IMR-90 (cell line): ENCODE measurements at regions not wholly inside any gene's neighbourhood (a gene's known extent, or its start where the extent isn't known, plus 50 kb on each side); places are given as distances from the start of the nearest gene placed in this dataset.

Experiments used
- ATAC-seq: fragments of 200-7000 bp; cut with Tn5 transposase; 2 replicates; pipeline ENCODE4 v1.9.1; 2020; ENCODE audit warnings: low read depth, mild to moderate bottlenecking, moderate library complexity
- BruUV-seq: library from RNA; stranded (reverse); fragments of 400-500 nt; replicated peaks from 2 replicates; lab custom pipeline; 2021; lab: Mats Ljungman, UMichigan
- CTCF ChIA-PET: fragments of 300-600 bp; formaldehyde crosslinking; extraction: SDS; loops from one replicate; lab custom pipeline; 2021; ENCODE audit warnings: antibody characterized with exemption; lab: Yijun Ruan, JAX
- POLR2A ChIA-PET: fragments of 300-600 bp; sonication (Branson Sonifier 250); formaldehyde crosslinking; loops from one replicate; lab custom pipeline; 2022; ENCODE audit warnings: antibody characterized with exemption; ENCODE audit not compliant: unreplicated experiment; lab: Charles Lee
- DNase-seq: peaks from one replicate; pipeline ENCODE4 v3.0.0; 2013
- H2AFZ ChIP-seq: replicated peaks from 2 replicates; pipeline ENCODE3; 2013; ENCODE audit warnings: low read length, mild to moderate bottlenecking; ENCODE audit not compliant: poor library complexity
- H2AK5ac ChIP-seq: 2 replicates; pipeline ENCODE4 v1.6.1; 2013; ENCODE audit warnings: low read depth, low read length, inconsistent platforms
- H2AK9ac ChIP-seq: replicated peaks from 2 replicates; pipeline ENCODE3; 2013; ENCODE audit warnings: mild to moderate bottlenecking, low read depth, low read length, moderate library complexity; ENCODE audit not compliant: poor library complexity
- H2BK120ac ChIP-seq: 2 replicates; pipeline ENCODE4 v1.6.1; 2013; ENCODE audit warnings: low read depth, low read length, inconsistent platforms
- H2BK15ac ChIP-seq: 3 replicates; pipeline ENCODE4 v1.6.1; 2013; ENCODE audit warnings: low read depth, low read length, inconsistent platforms
- H2BK20ac ChIP-seq: 2 replicates; pipeline ENCODE4 v1.6.1; 2013; ENCODE audit warnings: low read depth, mild to moderate bottlenecking, inconsistent platforms, low read length, moderate library complexity
- H2BK5ac ChIP-seq: 2 replicates; pipeline ENCODE4 v1.6.1; 2013; ENCODE audit warnings: mild to moderate bottlenecking, low read depth, low read length, inconsistent platforms; ENCODE audit not compliant: poor library complexity, severe bottlenecking
- H3K14ac ChIP-seq: replicated peaks from 2 replicates; pipeline ENCODE4 v1.6.1; 2013; ENCODE audit warnings: low read depth, low read length, inconsistent platforms
- H3K18ac ChIP-seq: 2 replicates; pipeline ENCODE4 v1.6.1; 2013; ENCODE audit warnings: low read depth, low read length, control low read depth
- H3K23ac ChIP-seq: 2 replicates; pipeline ENCODE4 v1.6.1; 2013; ENCODE audit warnings: low read depth, low read length, inconsistent platforms
- H3K27ac ChIP-seq: 2 replicates; pipeline ENCODE4 v1.5.1; 2013; ENCODE audit warnings: mild to moderate bottlenecking, control low read depth, low read length; ENCODE audit not compliant: insufficient read depth
- H3K27me3 ChIP-seq: 2 replicates; pipeline ENCODE4 v1.6.1; 2013; ENCODE audit warnings: low read length; ENCODE audit not compliant: control insufficient read depth, insufficient read depth
- H3K36me3 ChIP-seq: 2 replicates; pipeline ENCODE4 v1.6.1; 2013; ENCODE audit warnings: low read length, mixed read lengths; ENCODE audit not compliant: control insufficient read depth, insufficient read depth
- H3K4ac ChIP-seq: 2 replicates; pipeline ENCODE4 v1.6.1; 2013; ENCODE audit warnings: low read depth, low read length, inconsistent platforms
- H3K4me1 ChIP-seq: 2 replicates; pipeline ENCODE4 v1.6.1; 2013; ENCODE audit warnings: low read length, mixed read lengths; ENCODE audit not compliant: control insufficient read depth, insufficient read depth
- H3K4me2 ChIP-seq: 2 replicates; pipeline ENCODE4 v1.6.1; 2013; ENCODE audit warnings: low read depth, mild to moderate bottlenecking, control low read depth, low read length, moderate library complexity
- H3K4me3 ChIP-seq: 2 replicates; pipeline ENCODE4 v1.5.1; 2013; ENCODE audit warnings: low read depth, mild to moderate bottlenecking, control low read depth, low read length, moderate library complexity; ENCODE audit not compliant: insufficient read depth
- H3K56ac ChIP-seq: 2 replicates; pipeline ENCODE4 v1.6.1; 2013; ENCODE audit warnings: low read length, inconsistent platforms; ENCODE audit not compliant: insufficient read depth; ENCODE audit errors: extremely low read depth
- H3K79me1 ChIP-seq, 2 experiments: 2 replicates each; pipeline ENCODE4 v1.6.1; 2013; ENCODE audit warnings: low read length in 2 of 2, inconsistent platforms in 1 of 2, low read depth in 1 of 2
- H3K9ac ChIP-seq: 2 replicates; pipeline ENCODE4 v1.6.1; 2013; ENCODE audit warnings: low read depth, low read length, control low read depth
- H3K9me1 ChIP-seq: 2 replicates; pipeline ENCODE4 v1.6.1; 2013; ENCODE audit warnings: low read length, inconsistent platforms; ENCODE audit not compliant: insufficient read depth
- H3K9me3 ChIP-seq: 2 replicates; pipeline ENCODE4 v1.6.1; 2013; ENCODE audit warnings: low read length; ENCODE audit not compliant: control insufficient read depth, insufficient read depth
- H4K20me1 ChIP-seq: 2 replicates; pipeline ENCODE4 v1.6.1; 2013; ENCODE audit warnings: low read length, inconsistent platforms; ENCODE audit not compliant: insufficient read depth
- H4K5ac ChIP-seq: 2 replicates; pipeline ENCODE4 v1.6.1; 2013; ENCODE audit warnings: mild to moderate bottlenecking, low read depth, low read length, control low read depth
- H4K8ac ChIP-seq, 2 experiments: 2 replicates each; pipeline ENCODE4 v1.6.1; 2013; ENCODE audit warnings: low read depth in 2 of 2, low read length in 2 of 2, control low read depth in 1 of 2, inconsistent platforms in 1 of 2
- H4K91ac ChIP-seq: 2 replicates; pipeline ENCODE4 v1.6.1; 2013; ENCODE audit warnings: low read depth, low read length, inconsistent platforms; ENCODE audit not compliant: insufficient read depth
- BHLHE40 ChIP-seq: fragments of 150-350 bp; IDR thresholded peaks from 2 replicates; pipeline ENCODE4 v1.6.1; 2016; ENCODE audit warnings: mild to moderate bottlenecking, low read depth, low read length
- CEBPB ChIP-seq: IDR thresholded peaks from 2 replicates; pipeline ENCODE4 v1.6.1; 2012; ENCODE audit warnings: low read depth, low read length, improper control_type of control experiment
- CTCF ChIP-seq: conservative IDR thresholded peaks from 2 replicates; pipeline ENCODE4 v1.5.1; 2012; ENCODE audit warnings: mild to moderate bottlenecking, low read depth, low read length, improper control_type of control experiment
- MAFK ChIP-seq: IDR thresholded peaks from 2 replicates; pipeline ENCODE4 v1.6.1; 2012; ENCODE audit warnings: low read depth, low read length, improper control_type of control experiment
- MAZ ChIP-seq: IDR thresholded peaks from 2 replicates; pipeline ENCODE4 v1.6.1; 2012; ENCODE audit warnings: low read depth, mild to moderate bottlenecking, low read length, improper control_type of control experiment, moderate library complexity, borderline replicate concordance
- MXI1 ChIP-seq: IDR thresholded peaks from 2 replicates; pipeline ENCODE4 v1.6.1; 2012; ENCODE audit warnings: low read depth, mild to moderate bottlenecking, low read length, moderate library complexity, borderline replicate concordance
- NFE2L2 ChIP-seq: fragments of 150-350 bp; IDR thresholded peaks from 2 replicates; pipeline ENCODE4 v1.6.1; 2016; ENCODE audit warnings: low read depth, mild to moderate bottlenecking, low read length
- RAD21 ChIP-seq: IDR thresholded peaks from 2 replicates; pipeline ENCODE4 v1.6.1; 2012; ENCODE audit warnings: low read length, improper control_type of control experiment
- RCOR1 ChIP-seq: IDR thresholded peaks from 2 replicates; pipeline ENCODE4 v1.6.1; 2012; ENCODE audit warnings: mild to moderate bottlenecking, low read length, improper control_type of control experiment; ENCODE audit not compliant: insufficient replicate concordance
- RFX5 ChIP-seq: IDR thresholded peaks from 2 replicates; pipeline ENCODE4 v1.8.0; 2012; ENCODE audit warnings: low read depth, mild to moderate bottlenecking, low read length, moderate library complexity
- SMC3 ChIP-seq: fragments of 150-350 bp; IDR thresholded peaks from 2 replicates; pipeline ENCODE4 v1.6.1; 2016; ENCODE audit warnings: low read depth, mild to moderate bottlenecking, antibody characterized with exemption, low read length, moderate library complexity
- WGBS, 2 experiments: methylation state at CpG; one replicate each; pipeline versions ENCODE4 v1.1.5 to v1.1.7; 2013; ENCODE audit warnings: missing lambda C conversion rate in 2 of 2; ENCODE audit not compliant: insufficient read length in 1 of 2; ENCODE audit errors: extremely low coverage in 2 of 2; 5-methylcytosine and 5-hydroxymethylcytosine counted together
- dilution Hi-C: fragments of 300-500 bp; cut with HindIII; formaldehyde crosslinking; loops from one replicate; pipeline ENCODE4 v1.14.3; 2018; ENCODE audit warnings: low sequenced_read_pairs; ENCODE audit not compliant: unreplicated experiment
- in situ Hi-C: fragments of 300-500 bp; cut with MboI; formaldehyde crosslinking; loops from 3 replicates; pipeline ENCODE4 v1.14.3; 2019; ENCODE audit warnings: low sequenced_read_pairs, inconsistent platforms, mixed read lengths
- intact Hi-C: fragments of 100-400 bp; cut with micrococcal nuclease; formaldehyde crosslinking; loops from 2 replicates; pipeline ENCODE4 v1.10.0; 2022

- no peaks in the 10 kb centered on the region for H3K36me3 ChIP-seq
- intact Hi-C loops: no loop called here
- dilution Hi-C loops: no loop called here
- H4K5ac ChIP-seq: no peak overlapping the region
- no peak overlapping the region for H3K23ac ChIP-seq
- H2AK5ac ChIP-seq: no peak overlapping the region
- in situ Hi-C loops: no loop called here
- ChIA-PET POLR2A (no interaction called here), CTCF (no interaction called here)
- H4K20me1 ChIP-seq: no peaks in the 10 kb centered on the region
- DNase-seq: no peak
- H3K79me1 ChIP-seq: no peaks in the 10 kb centered on the region
- no peak overlapping the region for H4K8ac ChIP-seq
- no TSS peak for BruUV-seq
- no peak overlapping the region for H2BK20ac ChIP-seq
- no peak for TF ChIP-seq CTCF
- TF ChIP-seq CEBPB: no peak
- TF ChIP-seq MAZ: no peak
- no peak for TF ChIP-seq SMC3
- no peak for TF ChIP-seq BHLHE40
- TF ChIP-seq NFE2L2: no peak
- no peak for TF ChIP-seq RFX5
- no peak for TF ChIP-seq MXI1
- no peak for TF ChIP-seq RCOR1
- TF ChIP-seq RAD21: no peak
- TF ChIP-seq MAFK: no peak
- no peak overlapping the region for H3K4me3 ChIP-seq
- ATAC-seq: no peak
- no peaks in the 10 kb centered on the region for H3K9me1 ChIP-seq
- no peak overlapping the region for H3K9ac ChIP-seq
- H3K56ac ChIP-seq: no peak overlapping the region
- H3K27ac ChIP-seq: no peak overlapping the region
- no peak overlapping the region for H2AK9ac ChIP-seq
- no peaks in the 10 kb centered on the region for H3K27me3 ChIP-seq
- no peaks in the 10 kb centered on the region for H3K9me3 ChIP-seq
- no peak overlapping the region for H3K4ac ChIP-seq
- no peaks in the 10 kb centered on the region for H3K4me1 ChIP-seq
- H3K18ac ChIP-seq: no peak overlapping the region
- no peak overlapping the region for H2BK15ac ChIP-seq
- no peak overlapping the region for H2BK5ac ChIP-seq
- H4K91ac ChIP-seq: no peak overlapping the region
- no peak overlapping the region for H2BK120ac ChIP-seq
- H3K14ac ChIP-seq: no peak overlapping the region
- whole genome bisulfite sequencing, 2 experiments: no CpG with 5 or more reads among the region's 3 CpGs
- no peak overlapping the region for H3K4me2 ChIP-seq
- H2AFZ ChIP-seq: no peak overlapping the region
Measured at GRCh38 chr3:118497274-118497673, 537.4 kb downstream of the IGSF11 start.
